ENCODE measurements at regions not wholly inside any gene's neighbourhood (a gene's known extent, or its start where the extent isn't known, plus 50 kb on each side); places are given as distances from the start of the nearest gene placed in this dataset.

DNA sequence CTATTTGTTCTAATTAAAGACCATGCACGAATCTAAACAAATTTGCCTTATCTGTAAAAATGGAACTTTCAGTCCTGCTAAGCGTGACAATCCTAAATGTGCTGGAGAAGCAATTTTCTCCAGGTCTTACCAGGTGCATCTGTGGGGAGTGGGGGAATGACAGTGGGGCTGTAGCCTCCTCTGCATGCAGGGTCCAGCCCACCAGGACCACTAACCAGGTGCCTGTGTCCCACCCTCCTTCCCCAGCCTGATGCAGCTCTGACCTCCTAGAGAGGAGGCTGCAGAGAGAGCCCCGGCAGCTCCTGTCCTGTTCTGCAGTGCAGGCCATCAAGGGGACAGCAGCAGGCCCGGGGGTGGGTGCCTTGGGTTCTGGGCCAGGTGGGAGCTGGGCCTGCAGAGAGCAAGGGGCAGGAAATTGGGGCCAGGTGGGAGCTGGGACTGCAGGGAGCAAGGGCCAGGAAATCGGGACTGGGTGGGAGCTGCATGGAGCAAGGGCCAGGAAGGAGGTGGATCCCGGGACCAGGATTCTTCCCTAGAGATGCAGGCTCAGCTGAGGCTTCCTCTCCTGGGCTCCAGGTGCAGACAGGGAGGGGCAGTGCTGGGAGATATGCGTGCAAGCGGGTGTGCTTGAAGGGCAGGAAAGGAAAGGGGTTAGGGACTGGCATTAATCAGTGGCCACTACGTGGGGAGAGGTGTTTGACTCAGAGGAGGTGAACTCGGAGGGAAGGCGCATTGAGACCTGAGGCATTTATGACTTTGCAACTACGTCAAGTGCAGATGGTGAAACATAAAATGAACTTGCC, 185.3 kb downstream of the ANKRD30B start:
- H3K9me3 Mint-ChIP-seq (ENCODE audit: low read depth, unreplicated experiment), result peaks cover 8% of the 10 kb centered on the region
- H3K4me1 Mint-ChIP-seq (ENCODE audit: low read depth, unreplicated experiment), result no peaks in the 10 kb centered on the region
- TF ChIP-seq, protein P1, sequence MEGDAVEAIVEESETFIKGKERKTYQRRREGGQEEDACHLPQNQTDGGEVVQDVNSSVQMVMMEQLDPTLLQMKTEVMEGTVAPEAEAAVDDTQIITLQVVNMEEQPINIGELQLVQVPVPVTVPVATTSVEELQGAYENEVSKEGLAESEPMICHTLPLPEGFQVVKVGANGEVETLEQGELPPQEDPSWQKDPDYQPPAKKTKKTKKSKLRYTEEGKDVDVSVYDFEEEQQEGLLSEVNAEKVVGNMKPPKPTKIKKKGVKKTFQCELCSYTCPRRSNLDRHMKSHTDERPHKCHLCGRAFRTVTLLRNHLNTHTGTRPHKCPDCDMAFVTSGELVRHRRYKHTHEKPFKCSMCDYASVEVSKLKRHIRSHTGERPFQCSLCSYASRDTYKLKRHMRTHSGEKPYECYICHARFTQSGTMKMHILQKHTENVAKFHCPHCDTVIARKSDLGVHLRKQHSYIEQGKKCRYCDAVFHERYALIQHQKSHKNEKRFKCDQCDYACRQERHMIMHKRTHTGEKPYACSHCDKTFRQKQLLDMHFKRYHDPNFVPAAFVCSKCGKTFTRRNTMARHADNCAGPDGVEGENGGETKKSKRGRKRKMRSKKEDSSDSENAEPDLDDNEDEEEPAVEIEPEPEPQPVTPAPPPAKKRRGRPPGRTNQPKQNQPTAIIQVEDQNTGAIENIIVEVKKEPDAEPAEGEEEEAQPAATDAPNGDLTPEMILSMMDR (IDR thresholded peaks at IDR 0.05; ENCODE audit: unreplicated experiment), result no peak
- no peak overlapping the region for H3K27ac Mint-ChIP-seq (ENCODE audit: unreplicated experiment)
- CTCF ChIA-PET, result no interaction called here
- no peaks in the 10 kb centered on the region for H3K27me3 Mint-ChIP-seq (ENCODE audit: unreplicated experiment)
- H3K4me3 Mint-ChIP-seq (ENCODE audit: low read depth, unreplicated experiment), result no peak overlapping the region
- no TSS peak for BruUV-seq (replicated peaks)
- intact Hi-C loops (cut with micrococcal nuclease; ENCODE audit: unreplicated experiment), result no loop called here
- no peaks in the 10 kb centered on the region for H3K36me3 Mint-ChIP-seq (ENCODE audit: insufficient read depth, unreplicated experiment)
- no peak for DNase-seq

DNA sequence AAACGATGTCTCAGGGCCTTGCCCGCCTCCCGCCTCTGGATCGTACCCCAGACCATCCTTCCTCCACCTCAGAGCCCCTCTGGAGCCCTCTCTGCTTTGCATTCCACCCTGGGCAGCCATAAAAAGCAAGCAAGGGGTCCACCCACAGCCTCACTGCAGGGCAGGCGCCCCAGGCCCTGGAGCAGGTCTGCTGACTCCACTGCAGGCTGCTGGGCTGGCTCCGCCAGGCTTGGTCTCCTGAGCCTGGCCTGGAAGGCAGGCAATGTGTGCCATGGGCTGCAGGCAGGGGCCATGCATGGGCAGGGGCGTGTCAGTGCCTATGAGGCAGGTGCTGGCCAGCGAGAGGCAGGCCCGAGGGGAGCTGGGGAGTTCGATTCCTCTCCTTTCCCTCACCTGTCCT, 186.0 kb downstream of the ANKRD30B start:
- Mint-ChIP-seq H3K4me1 (ENCODE audit: low read depth, unreplicated experiment) (no peaks in the 10 kb centered on the region), H3K27ac (ENCODE audit: unreplicated experiment) (no peak overlapping the region), H3K9me3 (ENCODE audit: low read depth, unreplicated experiment) (peaks cover 8% of the 10 kb centered on the region), H3K27me3 (ENCODE audit: unreplicated experiment) (no peaks in the 10 kb centered on the region), H3K36me3 (ENCODE audit: insufficient read depth, unreplicated experiment) (no peaks in the 10 kb centered on the region), H3K4me3 (ENCODE audit: low read depth, unreplicated experiment) (no peak overlapping the region)
- TF ChIP-seq, protein P1 (IDR thresholded peaks at IDR 0.05; ENCODE audit: unreplicated experiment), result no peak
- intact Hi-C loops (cut with micrococcal nuclease; ENCODE audit: unreplicated experiment), result no loop called here
- CTCF ChIA-PET, result no interaction called here
- BruUV-seq (replicated peaks), result no TSS peak
- no peak for DNase-seq

DNA sequence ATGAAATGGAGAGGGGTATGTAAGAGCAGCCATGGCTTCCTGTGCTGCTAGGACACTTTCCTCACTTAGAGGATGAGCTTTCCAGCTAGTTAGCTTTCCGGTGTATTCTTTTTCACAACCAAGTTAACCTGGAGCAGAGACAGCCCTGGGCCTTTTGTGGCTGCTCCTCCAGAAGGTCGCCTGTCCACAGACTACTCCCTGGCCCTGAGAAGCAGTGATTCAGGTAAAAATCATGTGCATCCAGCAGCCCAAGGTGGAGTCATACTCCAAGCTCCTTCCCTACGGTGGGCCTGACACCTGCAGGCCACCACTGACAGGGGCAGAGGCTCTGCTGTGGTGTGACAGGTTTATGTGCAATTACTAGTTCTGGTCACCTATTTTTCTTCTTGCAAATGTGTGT, 187.2 kb downstream of the ANKRD30B start:
- Mint-ChIP-seq H3K36me3 (ENCODE audit: insufficient read depth, unreplicated experiment) (no peaks in the 10 kb centered on the region), H3K27ac (ENCODE audit: unreplicated experiment) (no peak overlapping the region), H3K9me3 (ENCODE audit: low read depth, unreplicated experiment) (peaks cover 6% of the 10 kb centered on the region), H3K4me3 (ENCODE audit: low read depth, unreplicated experiment) (no peak overlapping the region), H3K27me3 (ENCODE audit: unreplicated experiment) (no peaks in the 10 kb centered on the region), H3K4me1 (ENCODE audit: low read depth, unreplicated experiment) (no peaks in the 10 kb centered on the region)
- CTCF ChIA-PET, result no interaction called here
- DNase-seq, result no peak
- TF ChIP-seq, protein P1 (IDR thresholded peaks at IDR 0.05; ENCODE audit: unreplicated experiment), result no peak
- intact Hi-C loops (cut with micrococcal nuclease; ENCODE audit: unreplicated experiment), result no loop called here
- no TSS peak for BruUV-seq (replicated peaks)

DNA sequence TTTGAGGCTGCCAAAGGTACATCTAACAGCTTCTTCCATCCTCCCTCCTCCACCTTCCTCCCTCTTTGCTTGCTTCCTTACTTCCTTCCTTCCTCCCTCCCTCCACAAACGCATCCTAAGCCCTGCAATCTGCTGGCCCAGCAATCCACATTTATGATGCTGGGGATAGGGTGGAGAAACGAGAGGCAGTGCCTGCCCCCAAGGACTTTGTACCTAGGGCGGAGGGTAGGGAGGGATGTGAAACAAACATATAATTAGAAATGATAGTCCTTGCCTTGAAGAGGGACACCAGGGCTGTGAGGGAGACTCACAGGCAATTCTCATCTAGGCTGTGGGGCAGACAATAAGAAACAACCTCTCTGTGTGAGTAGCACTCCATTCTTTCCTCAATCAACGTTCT, 188.3 kb downstream of the ANKRD30B start:
- CTCF ChIA-PET, result no interaction called here
- H3K27me3 Mint-ChIP-seq (ENCODE audit: unreplicated experiment), result no peaks in the 10 kb centered on the region

More for the DNA sequence above, 188.3 kb downstream of the ANKRD30B start:
- peaks cover 6% of the 10 kb centered on the region for H3K9me3 Mint-ChIP-seq (ENCODE audit: low read depth, unreplicated experiment)
- no peaks in the 10 kb centered on the region for H3K4me1 Mint-ChIP-seq (ENCODE audit: low read depth, unreplicated experiment)
- no peak overlapping the region for H3K4me3 Mint-ChIP-seq (ENCODE audit: low read depth, unreplicated experiment)
- DNase-seq, result no peak
- intact Hi-C loops (cut with micrococcal nuclease; ENCODE audit: unreplicated experiment), result no loop called here
- no peaks in the 10 kb centered on the region for H3K36me3 Mint-ChIP-seq (ENCODE audit: insufficient read depth, unreplicated experiment)
- no peak overlapping the region for H3K27ac Mint-ChIP-seq (ENCODE audit: unreplicated experiment)
- TF ChIP-seq, protein P1 (IDR thresholded peaks at IDR 0.05; ENCODE audit: unreplicated experiment), result no peak
- BruUV-seq (replicated peaks), result no TSS peak
